HG02840 (cell line): ENCODE measurements at regions not wholly inside any gene's neighbourhood (a gene's known extent, or its start where the extent isn't known, plus 50 kb on each side); places are given as distances from the start of the nearest gene placed in this dataset.
"Not testable (repeated sequence)": the region's sequence is repeated elsewhere in the genome, so short reads cannot be mapped to it uniquely, and the experiment has no call there.

Experiments
- ATAC-seq: cut with Tn5 transposase; IDR thresholded peaks from one replicate; pipeline ENCODE4 v1.9.1; 2021; ENCODE audit warnings: mild to moderate bottlenecking, moderate library complexity, moderate number of reproducible peaks; ENCODE audit not compliant: unreplicated experiment, low FRiP score

- ATAC-seq = no peak
Measured at GRCh38 chr1:170789063-170789462, 125.1 kb downstream of the PRRX1 start.

GRCh38 chr1:170790175-170790574 lies 126.2 kb downstream of the PRRX1 start:
- ATAC-seq = no peak

GRCh38 chr1:170790651-170791071 lies 126.7 kb downstream of the PRRX1 start:
- ATAC-seq = no peak

- no peak for ATAC-seq
Measured at GRCh38 chr1:170791941-170792340, 128.0 kb downstream of the PRRX1 start.

GRCh38 chr1:170800265-170800664 lies 135.1 kb upstream of the MROH9 start:
- no peak for ATAC-seq

- ATAC-seq = no peak
Measured at GRCh38 chr1:170800812-170801211, 134.5 kb upstream of the MROH9 start.

- no peak for ATAC-seq
Measured at GRCh38 chr1:170803711-170804110, 131.6 kb upstream of the MROH9 start.

GRCh38 chr1:170804419-170804818 lies 130.9 kb upstream of the MROH9 start:
- ATAC-seq = no peak

GRCh38 chr1:170804879-170805278 lies 130.5 kb upstream of the MROH9 start:
- ATAC-seq = no peak

- no peak for ATAC-seq
Measured at GRCh38 chr1:170806961-170807360, 128.4 kb upstream of the MROH9 start.

GRCh38 chr1:170807432-170807831 lies 127.9 kb upstream of the MROH9 start:
- ATAC-seq = no peak

GRCh38 chr1:170808216-170808885 lies 127.0 kb upstream of the MROH9 start:
- no peak for ATAC-seq

GRCh38 chr1:170811013-170811412 lies 124.3 kb upstream of the MROH9 start:
- not testable (repeated sequence) for ATAC-seq

GRCh38 chr1:170819781-170820180 lies 115.6 kb upstream of the MROH9 start:
- no peak for ATAC-seq

- no peak for ATAC-seq
Measured at GRCh38 chr1:170823120-170823519, 112.2 kb upstream of the MROH9 start.

GRCh38 chr1:170831276-170831675 lies 104.1 kb upstream of the MROH9 start:
- no peak for ATAC-seq

GRCh38 chr1:170836141-170836540 lies 99.2 kb upstream of the MROH9 start:
- no peak for ATAC-seq

- no peak for ATAC-seq
Measured at GRCh38 chr1:170840371-170840770, 95.0 kb upstream of the MROH9 start.

- ATAC-seq = peak; percentile 60
Measured at GRCh38 chr1:170853302-170853701, 82.0 kb upstream of the MROH9 start.

GRCh38 chr1:170853867-170854266 lies 81.5 kb upstream of the MROH9 start:
- ATAC-seq = no peak

GRCh38 chr1:170854677-170855076 lies 80.7 kb upstream of the MROH9 start:
- no peak for ATAC-seq

- ATAC-seq = no peak
Measured at GRCh38 chr1:170856455-170856854, 78.9 kb upstream of the MROH9 start.

GRCh38 chr1:170857955-170858354 lies 77.4 kb upstream of the MROH9 start:
- no peak for ATAC-seq
